CD1c-positive myeloid dendritic cell (primary cell): ENCODE measurements at regions not wholly inside any gene's neighbourhood (a gene's known extent, or its start where the extent isn't known, plus 50 kb on each side); places are given as distances from the start of the nearest gene placed in this dataset.
"Not testable (repeated sequence)": the region's sequence is repeated elsewhere in the genome, so short reads cannot be mapped to it uniquely, and the experiment has no call there.

Source experiments
- DNase-seq: peaks from one replicate; pipeline ENCODE4 v3.0.0-alpha.2; 2016; ENCODE audit errors: extremely low spot score

DNA sequence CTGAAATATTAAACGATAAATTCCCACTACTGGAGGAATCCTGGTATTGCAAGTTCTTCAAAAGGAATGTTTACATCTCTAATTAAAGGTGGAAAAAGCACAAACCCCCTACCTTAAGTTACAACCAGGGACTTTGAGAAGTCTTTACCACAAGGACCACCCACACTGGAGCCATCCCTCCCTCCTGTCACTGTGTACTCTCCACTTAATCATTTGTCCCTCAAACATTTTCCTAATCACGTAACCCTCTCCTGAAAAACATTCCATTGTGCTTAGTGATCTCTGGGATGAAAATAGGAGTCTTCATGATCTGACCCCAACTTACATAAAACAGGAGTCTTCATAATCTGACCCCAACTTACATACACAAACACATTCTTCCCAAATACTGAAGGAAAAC is 85.7 kb downstream of the SUCLG1 start:
- DNase-seq: no peak

DNA sequence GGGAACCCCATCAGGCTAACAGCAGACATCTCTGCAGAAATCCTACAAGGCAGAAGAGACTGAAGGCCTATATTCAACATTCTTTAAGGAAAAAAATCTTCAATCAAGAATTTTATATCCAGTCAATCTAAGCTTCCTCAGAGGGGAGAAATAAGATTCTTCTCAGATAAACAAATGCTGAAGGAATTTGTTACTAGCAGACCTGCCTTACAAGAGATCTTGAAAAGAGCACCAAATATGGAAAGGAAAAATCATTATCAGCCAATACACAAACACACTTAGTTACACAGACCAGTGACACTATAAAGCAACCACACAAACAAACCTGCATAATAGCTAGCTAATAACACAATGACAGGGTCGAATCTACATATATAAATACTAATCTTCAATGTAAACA is 96.5 kb downstream of the SUCLG1 start:
- DNase-seq: no peak

DNA sequence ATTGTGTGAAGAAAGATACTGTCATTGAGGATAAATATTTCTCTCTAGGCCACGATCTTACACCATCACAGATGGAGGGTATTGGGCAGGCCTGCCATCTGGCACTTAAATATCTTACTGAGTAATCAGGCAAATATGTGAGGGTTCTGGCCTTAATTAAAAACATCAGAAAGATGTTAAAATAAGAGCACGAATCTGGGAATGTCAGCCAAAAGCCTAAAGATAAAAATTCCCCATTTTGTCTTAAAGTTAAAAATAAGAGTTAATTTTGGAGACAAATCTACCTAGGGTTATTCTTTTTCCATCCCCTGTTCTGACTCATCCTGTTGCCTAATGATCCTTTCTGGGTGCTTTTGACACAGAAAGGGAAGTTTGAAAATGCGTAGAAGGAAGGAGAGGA is 121.0 kb downstream of the SUCLG1 start:
- DNase-seq: no peak

DNA sequence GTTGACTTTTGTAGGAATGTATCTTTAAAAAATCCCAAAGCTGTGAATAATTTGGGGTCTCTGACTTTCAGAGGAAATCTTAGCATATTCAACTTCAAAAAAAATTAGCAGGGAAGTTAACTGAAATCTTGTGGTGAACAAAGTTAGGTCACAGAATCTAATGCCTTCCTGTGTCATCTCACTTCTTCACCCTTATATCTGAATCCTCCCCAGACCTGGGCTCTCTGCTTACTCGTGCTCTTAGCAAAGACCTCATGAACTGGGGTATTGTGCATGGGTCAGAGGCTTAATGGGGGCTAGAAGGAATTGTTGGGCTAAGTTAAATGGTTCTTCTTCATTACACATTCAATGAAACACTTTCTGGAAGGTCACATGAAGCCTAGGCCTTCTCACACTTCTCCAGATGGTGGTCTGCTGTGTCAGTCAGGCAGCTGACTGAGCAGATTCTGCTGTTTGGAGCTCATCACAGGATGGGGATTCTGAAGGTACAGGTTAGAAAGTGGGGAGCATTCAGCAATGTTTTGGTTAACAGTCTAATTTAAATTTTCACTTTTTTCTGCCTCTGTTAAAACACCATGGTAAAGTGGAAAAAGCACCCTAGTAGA is 131.3 kb downstream of the SUCLG1 start:
- DNase-seq: no peak

DNA sequence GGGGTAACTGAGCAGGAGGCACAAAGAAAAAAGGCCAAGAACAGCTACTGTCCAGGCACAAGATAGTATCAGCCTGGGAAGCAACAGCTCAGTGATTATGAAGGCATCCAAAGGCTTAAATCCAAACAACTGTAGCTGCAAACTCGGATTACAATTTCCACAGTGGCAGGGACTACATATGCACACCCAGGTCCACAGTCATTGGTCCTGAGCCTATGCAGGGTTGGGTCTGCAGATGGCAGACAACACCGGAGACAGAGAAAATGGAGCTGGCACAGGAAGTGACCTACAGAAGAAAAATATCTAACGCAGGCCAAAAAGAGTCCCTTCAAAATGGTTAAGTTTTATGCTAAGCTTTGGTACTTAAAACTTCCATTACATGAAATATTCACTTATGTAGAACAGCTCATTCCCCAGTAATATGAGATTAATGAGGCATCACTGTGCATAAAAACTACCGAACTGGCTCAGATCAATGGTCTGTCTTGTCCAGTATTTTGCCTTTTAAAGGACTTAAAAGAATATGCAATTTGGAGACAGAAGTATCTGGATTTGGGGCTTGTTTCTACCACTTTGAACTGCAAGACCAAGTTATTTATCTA is 132.1 kb downstream of the SUCLG1 start:
- DNase-seq: no peak

DNA sequence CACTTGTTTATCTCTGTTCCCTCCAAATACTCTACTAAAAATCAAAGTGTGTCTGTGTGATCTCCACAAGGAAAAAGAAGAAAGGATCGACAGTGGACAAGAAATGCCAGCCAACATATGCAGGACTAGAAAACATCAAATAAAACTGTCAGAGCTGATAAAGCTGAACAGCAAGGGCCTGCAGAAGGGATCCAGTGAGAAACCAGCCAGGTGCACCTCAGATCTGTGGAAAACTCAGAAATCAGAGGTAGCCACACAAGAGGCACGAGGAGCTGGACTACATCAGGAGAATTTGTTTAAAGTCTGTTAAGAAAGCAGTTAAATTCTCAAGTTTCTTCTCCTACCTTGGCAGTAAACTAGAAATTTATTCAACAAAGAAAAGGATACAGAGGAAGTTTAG is 135.2 kb downstream of the SUCLG1 start:
- DNase-seq: no peak

DNA sequence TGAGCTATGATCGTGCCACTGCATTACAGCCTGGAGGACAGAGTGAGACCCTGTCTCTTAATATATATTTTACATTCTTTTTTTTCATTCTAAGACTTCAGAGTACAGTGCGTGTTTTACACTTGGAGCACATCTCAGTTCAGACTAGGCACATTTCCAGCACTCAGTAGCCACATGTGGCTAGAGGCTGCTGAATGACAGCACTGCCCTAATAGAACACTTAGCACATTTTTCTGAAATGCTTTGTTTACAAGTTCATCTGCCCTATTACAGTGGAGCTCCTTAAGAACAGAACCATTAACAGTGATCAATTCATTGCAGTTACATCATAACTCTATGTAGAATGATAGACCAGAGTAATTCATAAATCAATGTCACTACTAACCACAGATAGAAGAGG is 138.1 kb downstream of the SUCLG1 start:
- no peak for DNase-seq

DNA sequence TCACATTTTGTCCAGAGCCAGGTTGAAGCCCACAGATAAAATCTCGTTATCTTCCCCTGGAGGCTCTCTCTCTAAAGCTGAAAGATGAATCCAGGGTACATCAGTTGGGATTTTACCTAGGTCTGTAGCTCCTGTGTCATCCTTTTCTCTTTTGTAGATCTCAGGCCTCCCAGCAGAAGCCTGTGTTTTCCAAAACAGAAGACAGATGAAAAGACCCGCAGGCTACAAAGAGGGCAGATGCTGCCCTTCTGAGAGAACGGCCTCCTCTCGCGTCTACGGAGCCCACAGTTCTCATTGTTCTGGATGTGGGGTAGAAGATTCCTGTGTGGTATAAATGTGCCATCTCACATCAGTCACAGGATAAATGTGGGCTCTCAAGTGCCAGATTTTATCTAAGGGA is 139.5 kb downstream of the SUCLG1 start:
- DNase-seq: no peak

DNA sequence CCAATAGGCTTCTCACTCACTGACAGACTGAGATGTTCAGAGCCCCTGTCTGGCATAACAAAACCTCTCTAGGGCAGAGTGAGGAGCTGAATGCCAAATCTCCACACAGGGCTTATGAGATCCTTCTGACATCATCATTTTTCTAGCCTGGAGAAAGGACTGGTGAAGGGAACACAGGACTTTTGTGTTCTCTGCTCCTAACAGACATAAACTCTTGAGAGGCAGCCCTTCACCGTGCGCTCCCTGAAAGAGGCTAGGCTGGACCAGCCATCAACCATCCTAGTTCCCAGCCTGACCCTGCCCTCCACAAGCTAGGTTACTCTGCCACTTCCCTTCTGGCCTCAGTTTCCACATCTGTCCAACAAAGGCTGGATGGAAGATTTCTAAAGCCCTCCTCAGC is 141.9 kb downstream of the SUCLG1 start:
- DNase-seq: no peak

DNA sequence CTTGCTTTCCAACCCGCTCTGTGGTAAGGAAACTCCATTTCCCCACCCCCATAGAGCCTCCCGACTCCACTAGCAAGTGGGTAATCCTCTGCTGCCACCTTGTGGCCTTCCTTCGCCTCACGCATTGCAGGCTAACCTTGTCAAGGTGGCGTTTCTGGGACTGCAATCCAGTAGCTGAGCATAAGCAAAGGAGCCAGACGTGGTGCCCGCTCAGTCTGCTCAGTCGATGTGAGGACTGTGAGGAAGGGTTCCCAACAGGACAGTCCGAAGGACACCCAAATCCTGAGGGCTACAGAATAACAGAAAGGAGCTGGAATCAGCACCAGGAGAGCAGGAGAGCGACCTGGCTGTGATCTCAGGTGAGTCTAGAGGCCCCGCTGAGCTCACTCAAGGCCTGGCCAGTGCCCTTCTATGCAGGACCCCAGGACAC is 144.2 kb downstream of the SUCLG1 start:
- peak; percentile 70 for DNase-seq

DNA sequence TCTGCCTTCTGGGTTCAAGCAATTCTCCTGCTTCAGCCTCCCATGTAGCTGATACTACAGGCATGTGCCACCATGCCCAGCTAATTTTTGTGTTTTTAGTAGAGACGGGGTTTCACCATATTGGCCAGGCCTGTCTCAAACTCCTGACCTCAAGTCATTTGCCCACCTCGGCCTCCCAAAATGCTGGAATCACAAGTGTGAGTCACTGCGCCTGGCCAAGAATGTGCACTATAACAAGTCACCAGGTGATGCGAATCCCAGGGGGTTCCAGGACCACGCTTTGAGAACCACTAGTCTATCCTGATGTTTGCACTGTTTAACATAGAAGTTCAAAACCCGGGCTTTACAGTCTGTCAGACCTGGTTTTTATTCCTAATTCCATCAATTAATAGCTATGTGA is 144.8 kb downstream of the SUCLG1 start:
- no peak for DNase-seq

DNA sequence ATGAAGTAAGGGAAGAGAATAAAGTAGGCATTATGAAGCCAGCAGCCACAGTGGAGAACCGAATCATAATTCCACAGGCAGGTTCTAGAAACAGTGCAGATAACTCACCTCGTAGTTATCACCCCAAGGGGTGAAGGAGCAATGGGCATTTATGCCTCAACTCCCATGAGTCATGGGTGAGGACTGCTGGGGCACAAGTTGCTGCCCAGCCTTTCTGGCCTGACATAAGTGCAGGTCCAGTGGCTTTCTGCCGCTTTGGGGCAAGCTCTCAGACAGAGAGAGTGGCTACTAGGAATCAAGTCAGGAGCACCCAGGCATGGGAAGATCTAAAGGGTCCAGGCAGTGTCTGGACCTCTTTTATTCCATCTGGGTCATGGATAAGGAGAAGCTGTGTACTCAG is 149.8 kb downstream of the SUCLG1 start:
- no peak for DNase-seq

DNA sequence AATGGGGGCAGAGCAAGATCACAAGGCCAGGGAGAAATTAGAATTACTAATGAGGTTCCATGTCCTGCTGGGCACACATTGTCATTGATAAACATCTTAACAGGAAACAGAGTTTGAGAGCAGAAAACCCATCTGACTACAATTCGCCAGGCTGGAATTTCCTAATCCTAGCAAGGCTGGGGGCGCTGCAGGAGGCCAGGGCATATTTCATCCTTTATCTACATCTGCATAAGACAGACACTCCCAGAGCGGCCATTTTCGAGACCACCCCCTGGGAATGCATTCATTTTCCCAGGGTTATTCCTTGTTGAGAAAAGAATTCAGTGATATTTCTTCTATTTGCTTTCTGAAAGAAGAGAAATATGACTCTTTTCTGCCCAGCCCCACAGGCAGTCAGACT is 152.7 kb downstream of the SUCLG1 start:
- DNase-seq: no peak

DNA sequence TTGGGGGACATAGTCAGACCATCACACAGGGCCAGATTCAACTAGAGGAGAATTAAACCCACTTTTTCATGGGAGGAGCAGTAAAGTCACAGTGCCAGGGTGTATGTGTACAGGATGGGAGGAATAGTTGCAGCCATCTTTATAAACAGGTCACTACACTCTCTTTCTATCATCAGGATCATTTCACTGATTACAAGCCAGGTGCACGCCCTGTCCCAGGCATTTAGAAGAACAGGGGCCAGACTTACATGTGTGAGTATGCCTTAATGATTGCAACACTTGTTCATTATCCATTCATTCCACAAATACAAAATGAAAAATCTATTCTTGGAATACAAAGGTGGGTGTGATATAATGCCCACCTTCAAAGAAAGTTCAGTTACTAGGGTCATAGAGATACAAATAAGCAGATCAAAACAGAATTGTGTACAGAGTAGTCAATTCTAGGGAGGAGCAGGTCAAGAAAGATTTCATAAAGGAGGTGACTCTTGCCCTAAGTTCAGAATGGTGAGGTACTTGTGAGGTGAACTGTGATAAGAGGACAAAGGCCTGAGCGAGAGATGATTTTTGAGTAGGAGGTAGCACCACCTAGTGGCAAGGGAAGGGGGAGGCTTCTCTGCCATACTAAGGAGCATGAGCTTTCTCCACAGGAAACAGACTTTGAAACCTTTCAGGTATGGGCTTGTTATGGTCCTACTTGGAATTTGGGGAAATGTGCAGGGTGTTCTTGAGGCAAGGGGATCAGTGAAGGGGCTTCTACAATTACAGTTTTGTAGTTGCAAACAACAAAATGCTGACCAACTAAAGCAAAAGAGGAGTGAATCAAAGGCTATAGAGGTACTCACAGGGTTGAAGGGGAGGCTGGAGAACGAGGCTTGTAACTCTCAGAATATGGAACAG is 156.3 kb downstream of the SUCLG1 start:
- peak; percentile 24 for DNase-seq

DNA sequence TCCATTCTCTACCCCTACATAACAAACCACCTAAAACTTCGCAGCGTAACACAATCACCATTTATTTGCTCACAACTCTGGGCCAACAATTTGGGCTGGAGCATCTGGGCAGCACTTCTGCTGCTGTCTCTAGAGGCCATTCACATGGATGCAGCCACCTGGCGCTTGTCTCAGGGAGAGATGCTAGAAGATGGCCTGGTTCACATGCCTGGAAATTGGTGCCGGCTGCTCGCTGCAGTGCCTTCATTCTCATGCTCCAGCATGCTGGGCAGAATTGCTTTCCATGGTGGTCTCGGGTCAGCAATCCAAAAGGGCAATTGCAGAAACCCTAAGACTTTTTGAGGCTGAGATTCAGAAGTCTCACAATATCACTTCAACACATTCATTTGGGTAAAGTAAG is 157.4 kb downstream of the SUCLG1 start:
- no peak for DNase-seq

DNA sequence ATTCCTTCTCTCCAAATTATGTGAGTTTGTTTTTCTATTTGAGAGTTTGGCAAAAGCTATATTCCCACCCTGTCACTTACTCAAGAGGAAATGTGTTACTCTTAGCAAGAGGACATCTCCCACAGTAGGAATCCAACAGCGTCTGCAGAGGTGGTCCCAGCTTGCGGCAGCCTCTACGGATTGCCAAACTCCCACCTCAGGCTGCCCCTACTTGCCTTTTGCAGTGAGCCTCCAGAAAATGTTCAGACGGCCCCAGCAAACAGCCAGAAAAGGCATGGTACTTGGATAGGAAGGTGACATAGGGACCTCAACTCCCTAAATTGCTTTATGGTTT is 158.4 kb downstream of the SUCLG1 start:
- DNase-seq: no peak

DNA sequence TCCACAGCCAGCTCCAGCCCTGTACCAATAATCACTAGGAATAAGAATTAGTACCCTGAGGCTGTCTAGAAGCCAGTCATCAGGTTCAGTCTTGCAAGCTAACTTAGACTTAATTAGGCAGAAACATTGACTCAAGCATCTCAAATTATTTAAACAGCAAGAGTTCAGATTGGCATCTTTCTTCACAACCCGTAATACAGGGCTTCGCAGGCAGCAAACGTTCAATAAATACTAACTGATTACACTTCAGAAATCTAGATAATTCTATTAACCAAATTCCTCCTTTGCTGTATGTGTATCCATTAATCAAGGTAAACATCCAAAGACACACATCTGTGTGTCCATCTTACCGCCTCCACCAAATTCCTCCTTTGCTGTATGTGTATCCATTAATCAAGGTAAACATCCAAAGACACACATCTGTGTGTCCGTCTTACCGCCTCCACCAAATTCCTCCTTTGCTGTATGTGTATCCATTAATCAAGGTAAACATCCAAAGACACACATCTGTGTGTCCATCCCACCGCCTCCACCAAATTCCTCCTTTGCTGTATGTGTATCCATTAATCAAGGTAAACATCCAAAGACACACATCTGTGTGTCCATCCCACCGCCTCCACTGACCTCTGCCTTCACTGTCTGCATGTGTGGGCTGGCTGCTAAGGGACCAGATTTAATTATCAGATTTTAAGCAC is 158.9 kb downstream of the SUCLG1 start:
- not testable (repeated sequence) for DNase-seq

DNA sequence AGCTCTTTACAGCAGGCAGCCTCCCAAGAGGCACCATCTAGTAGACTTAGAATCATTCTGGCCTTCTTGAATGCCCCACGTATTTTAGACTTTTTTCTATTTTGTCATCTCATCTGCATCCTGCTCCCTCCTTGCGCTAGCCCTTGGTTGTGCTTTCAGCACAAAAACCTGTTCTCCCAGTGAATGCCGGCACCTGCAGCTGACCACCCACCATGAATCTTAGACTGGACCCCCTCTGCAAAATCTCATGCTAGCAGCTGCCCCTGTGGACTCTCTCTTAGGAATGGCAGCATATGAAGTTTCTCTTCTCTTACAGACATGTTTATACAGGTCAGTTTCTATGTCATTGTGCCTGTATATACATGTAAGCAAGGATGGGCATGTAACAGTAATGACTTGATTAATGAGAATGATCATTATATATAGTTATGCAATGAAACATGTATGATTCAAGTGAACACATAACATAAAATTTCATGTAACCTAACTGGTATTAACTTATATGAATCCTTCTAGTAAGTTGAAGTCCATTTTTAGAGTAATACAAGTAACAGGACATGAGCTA is 159.8 kb downstream of the SUCLG1 start:
- DNase-seq: no peak

DNA sequence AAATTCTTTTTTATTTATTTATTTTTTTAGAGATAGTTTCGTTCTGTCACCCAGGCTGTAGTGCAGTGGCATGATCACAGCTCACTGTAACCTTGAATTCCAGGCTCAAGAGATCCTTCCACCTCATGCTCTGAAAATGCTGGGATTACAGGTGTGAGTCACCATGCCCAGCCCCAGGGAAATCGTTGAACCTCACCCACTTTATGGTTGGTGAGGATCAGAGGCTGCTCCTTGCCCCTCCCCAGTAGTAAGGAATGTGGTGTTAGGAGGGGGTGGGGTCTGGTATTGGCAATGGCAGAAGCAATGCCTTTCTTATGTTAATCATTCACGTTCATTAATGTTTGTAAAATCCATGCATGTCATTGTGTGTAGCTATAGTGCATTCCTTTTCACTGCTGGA is 161.9 kb downstream of the SUCLG1 start:
- DNase-seq: no peak

DNA sequence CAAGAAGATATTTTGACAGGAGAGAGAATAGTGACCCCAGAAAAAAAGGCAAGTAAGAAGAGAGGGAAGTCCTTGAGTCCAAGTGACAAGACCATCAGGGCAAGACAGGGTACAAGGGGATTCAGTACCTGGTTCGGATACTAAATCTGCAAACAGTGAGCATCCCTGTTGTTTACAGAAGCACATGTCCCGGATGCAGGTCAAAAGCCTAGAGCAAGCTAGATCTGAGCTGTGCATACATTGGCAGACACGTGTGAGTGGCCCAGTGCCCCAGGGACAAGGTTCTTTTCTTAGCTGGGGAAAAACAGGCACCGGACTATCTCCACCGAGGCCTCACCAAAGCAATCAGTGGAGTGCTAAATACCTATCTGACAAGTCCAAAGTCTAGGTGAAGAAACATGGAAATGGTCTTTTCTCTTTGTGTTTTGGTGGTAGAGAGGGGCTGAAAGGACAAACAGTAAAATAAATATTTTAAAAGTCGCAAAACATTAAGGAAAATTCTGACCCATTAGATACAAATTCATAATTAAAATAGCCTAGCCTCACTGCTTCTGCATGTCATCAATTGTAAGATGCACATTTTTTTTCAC is 165.2 kb downstream of the SUCLG1 start:
- no peak for DNase-seq

DNA sequence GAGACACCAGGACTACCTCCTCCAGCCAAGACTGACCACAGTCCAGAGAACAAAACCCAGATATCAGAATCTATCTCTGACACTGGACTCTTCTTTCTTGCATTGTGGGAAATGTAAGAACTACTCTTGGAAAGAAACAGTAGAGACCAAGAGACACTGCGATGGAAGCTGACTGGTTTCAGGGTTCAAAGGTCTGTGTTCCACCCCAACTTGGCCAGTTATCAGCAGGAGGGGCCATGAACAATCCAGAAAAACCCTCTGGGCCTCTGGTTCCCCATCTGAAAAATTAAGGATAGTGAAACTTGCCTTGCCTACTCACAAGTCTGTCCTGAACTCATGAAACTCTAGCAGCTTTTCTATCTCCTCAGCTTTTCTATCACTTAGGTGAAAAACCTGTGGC is 166.5 kb downstream of the SUCLG1 start:
- no peak for DNase-seq

DNA sequence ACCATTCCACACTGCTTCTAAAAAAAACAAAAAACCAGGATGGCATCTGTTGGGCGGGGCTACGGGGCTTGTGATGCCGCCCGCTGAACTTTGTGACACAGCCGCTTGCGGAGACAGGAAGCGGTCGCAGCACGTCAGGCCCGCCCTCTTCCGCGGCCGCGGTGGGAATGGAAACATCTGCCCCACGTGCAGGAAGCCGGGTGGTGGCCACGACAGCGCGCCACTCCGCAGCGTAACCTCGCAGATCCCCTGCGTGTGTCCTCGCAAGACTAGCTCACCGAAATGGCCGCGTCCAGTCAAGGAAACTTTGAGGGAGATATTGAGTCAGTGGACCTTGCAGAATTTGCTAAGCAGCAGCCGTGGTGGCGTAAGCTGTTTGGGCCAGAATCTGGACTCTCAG is 168.5 kb downstream of the SUCLG1 start:
- DNase-seq: no peak
